ENCODE measurements at regions not wholly inside any gene's neighbourhood (a gene's known extent, or its start where the extent isn't known, plus 50 kb on each side); places are given as distances from the start of the nearest gene placed in this dataset.

DNA sequence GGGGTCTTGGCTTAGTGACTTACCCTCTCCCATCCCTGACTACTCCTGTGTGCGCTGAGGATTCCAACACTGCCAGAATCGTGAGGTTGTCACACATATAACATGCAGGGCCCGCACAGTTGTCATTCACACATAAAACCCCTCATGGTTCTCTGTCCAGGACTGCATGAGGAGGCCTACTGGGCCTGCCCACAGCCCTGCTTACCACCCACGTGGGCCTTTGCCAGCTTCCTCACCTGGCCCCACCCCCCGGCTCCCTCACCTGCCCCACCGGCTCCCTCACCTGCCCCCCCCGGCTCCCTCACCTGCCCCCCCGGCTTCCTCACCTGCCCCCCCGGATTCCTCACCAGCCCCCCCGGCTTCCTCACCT, 197.2 kb downstream of the TEX29 start:
- no peak for DNase-seq

DNA sequence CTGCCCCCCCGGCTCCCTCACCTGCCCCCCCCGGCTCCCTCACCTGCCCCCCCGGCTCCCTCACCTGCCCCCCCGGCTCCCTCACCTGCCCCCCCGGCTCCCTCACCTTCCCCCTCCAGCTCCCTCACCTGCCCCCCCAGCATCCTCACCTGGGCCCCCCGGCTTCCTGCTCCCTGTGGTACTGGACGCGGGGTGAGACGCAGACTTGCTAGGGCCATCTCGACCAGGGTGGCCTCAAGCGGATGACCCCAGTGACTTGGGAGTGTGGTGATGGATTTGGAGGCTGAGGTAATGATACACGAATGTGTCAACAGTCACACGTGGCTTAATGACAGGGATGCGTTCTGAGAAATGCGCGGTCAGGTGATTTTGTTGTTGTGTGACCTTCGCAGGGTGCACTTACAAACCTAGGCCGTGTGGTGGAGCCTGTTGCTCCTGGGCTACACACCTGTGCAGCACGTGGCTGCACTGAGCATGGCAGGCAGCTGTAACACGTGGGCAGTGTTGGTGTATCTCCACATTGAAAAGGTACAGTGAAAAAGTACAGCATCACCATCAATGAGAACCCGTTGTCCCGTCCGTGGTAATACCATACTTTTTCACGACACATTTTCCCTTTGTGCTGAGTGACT, 197.8 kb downstream of the TEX29 start:
- DNase-seq = no peak

GRCh38 chr13:111519041-111519440, 198.6 kb downstream of the TEX29 start:
- DNase-seq = no peak

- no peak for DNase-seq
These were observed 199.2 kb downstream of the TEX29 start for GRCh38 chr13:111519490-111520170.

DNA sequence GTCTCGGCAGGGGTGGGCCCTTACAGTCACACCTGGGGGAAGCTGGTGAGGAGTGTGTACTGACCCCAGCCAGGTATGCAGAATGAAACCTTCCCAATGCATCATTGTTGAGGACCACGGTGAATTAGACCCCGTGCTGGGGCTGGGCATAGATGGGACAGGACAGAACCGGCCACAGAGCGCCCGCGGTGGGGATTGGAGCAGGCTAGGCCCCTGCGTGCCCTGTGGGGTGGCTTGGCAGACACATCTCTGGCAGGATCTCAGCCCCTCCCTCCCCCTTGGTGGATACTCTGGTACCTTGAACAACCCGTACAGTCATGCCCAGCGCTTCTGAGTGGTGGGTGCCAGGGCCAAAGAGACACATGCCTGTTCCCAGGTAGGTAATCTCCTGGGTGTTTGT, 200.6 kb downstream of the TEX29 start:
- no peak for DNase-seq

- no peak for DNase-seq
These were observed 201.3 kb downstream of the TEX29 start for GRCh38 chr13:111521691-111522229.

- no peak for DNase-seq
These were observed 205.1 kb downstream of the TEX29 start for GRCh38 chr13:111525320-111526118.

DNA sequence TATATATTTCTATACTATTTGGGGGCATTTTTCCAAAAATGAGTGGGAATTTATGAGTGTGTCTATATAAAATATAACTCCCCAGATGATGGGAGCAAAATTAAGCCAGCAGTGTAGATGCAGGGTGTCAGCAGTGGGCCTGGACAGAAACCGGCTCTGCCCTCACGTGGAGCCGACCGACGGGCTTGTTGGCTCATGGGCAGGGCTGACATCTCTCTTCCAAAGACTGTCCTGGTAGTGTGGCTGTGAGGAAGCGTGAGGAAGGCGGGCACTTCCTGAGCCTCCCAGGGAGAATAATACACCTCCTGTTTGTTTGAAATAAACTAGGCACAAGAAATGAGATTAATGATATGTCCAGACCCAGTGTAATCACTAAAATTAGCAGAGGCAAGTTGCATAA, 206.5 kb downstream of the TEX29 start:
- no peak for DNase-seq

- no peak for DNase-seq
These were observed 207.3 kb downstream of the TEX29 start for GRCh38 chr13:111527614-111528229.

DNA sequence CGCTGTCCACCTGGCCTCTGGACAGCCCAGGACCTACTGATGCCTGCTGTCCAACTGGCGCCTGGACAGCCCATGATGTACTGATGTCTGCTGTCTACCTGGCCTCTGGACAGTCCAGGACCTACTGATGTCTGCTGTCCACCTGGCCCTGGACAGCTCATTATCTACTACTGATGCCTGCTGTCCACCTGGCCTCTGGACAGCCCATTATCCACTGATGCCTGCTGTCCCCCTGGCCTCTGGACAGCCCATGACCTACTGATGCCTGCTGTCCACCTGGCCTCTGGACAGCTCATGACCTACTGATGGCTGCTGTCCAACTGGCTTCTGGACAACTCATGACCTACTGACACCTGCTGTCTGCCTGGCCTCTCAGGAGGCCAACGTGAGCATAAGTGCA, 208.1 kb downstream of the TEX29 start:
- DNase-seq = no peak

DNA sequence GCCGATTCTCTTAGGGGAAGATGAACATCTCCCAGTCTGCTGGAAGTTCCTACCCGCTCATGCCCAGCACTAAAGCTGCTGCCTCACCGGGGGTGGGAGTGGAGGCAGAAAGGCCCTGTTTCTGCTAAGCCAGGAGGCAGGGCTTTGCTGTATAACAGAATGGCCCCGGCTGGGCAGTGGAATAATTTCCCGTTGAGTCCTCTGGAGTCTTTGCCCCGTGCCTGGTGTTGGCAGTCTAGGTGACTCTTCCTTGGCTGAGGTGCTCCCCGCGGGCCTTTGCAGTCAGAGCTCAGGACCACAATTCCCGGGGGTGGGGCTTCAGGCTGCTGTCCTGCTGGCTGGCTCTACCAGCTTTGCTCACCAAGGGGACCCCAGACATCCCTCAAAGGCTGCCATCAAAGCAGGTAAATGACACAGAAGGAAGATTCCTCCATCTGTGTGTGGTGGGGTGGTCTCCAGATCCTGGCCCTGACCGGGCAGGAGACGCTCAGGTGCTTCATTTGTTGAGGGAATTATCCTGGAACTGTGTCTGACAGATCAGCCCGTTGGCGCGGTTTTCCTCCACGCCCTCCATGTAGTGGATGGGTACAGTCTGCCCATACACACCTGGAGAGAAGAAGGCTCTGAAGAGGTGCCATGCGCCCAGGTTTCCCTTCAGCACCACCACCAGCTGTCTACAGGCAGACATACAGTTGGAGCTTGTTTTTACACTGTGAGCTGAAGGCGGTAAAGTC, 209.9 kb downstream of the TEX29 start:
- no peak for DNase-seq

GRCh38 chr13:111531505-111531904, 211.1 kb downstream of the TEX29 start:
- peak; percentile 55 for DNase-seq

GRCh38 chr13:111532111-111532510, 211.7 kb downstream of the TEX29 start:
- DNase-seq = no peak

- no peak for DNase-seq
These were observed 213.7 kb downstream of the TEX29 start for GRCh38 chr13:111533900-111534683.

DNA sequence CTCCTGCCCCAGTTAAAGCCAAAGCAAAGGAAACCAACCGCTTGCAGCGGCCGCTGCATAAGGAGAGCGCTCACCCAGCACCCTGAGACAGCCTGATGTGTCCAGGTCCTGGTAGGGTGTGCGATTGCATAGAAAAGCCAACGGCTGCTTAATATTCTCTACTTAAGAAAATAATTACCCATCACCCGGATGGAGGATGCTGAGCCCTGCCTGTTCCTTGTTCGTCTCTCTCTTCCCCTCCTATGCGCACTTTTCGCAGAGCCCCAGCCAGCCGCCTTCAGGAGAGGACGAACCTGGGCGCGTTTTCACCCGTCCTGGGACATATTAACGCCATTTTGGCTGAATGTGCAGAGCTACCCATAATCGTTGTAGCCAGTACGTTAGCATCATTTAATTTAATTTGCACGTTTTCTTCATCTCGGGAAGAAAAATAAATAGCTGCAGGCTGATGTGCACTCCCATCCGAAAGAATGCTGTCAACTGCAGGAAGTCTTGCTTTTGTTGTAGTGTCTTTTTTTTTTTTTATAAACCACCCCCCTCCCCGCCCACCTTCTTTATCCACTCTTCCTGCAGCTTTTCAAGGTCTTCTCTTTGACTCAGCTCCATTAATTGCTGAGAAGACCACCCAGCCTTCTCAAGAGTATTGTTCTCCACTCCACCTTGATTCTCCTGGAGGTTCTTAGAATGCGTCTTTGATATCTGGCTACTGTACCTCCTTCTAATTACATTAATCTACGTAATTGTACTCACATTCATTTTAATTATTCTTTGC, 214.5 kb downstream of the TEX29 start:
- no peak for DNase-seq

DNA sequence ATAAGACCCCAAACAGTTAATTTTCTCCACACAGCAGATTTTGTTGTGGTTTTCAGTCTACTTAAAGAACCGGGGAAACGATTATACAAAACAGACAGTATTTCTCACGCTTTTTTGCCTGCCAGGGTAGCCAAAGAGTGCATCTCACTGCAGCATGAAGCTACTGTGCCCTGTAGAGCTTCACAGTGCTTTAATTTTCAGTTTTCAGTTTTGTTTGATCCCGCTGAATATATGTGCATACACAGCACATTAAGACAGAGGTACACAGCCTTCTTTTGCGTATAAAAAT, 215.0 kb downstream of the TEX29 start:
- no peak for DNase-seq

GRCh38 chr13:111536075-111536642, 215.7 kb downstream of the TEX29 start:
- no peak for DNase-seq

GRCh38 chr13:111537115-111537728, 216.8 kb downstream of the TEX29 start:
- no peak for DNase-seq

- no peak for DNase-seq
These were observed 217.5 kb downstream of the TEX29 start for GRCh38 chr13:111537843-111538499.

DNA sequence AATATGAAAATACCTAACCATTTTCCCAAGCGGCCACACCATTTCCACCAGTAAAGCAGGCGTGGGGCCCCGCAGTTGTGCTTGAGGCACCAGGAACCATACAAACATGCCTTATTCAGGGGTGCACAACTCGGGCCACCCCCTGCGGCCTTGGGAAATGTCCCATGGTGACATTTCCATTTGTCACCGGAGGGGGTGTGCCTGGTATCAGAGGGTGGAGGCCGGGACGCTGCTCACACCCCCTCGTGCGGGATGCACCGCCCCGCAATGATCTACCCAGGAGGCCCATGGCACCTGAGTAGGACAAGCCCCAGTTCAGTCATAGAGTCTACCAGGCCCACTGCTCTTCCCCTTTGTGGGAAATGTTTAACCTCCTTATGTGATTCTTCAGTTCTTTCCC, 218.8 kb downstream of the TEX29 start:
- DNase-seq = no peak
